ENCODE measurements at regions not wholly inside any gene's neighbourhood (a gene's known extent, or its start where the extent isn't known, plus 50 kb on each side); places are given as distances from the start of the nearest gene placed in this dataset.

GRCh38 chr1:71157715-71158114 lies 76.9 kb upstream of the ZRANB2 start:
- TF ChIP-seq ZBTB7A (IDR thresholded peaks at IDR 0.05; ENCODE audit: low read depth) (no peak), EP300 (IDR thresholded peaks at IDR 0.05; ENCODE audit: borderline replicate concordance) (no peak), TAF1 (IDR thresholded peaks at IDR 0.05; ENCODE audit: low read depth) (no peak), FOXM1 (IDR thresholded peaks at IDR 0.05; ENCODE audit: borderline replicate concordance, low read depth) (no peak), USF1 (IDR thresholded peaks at IDR 0.05) (no peak), TEAD4 (IDR thresholded peaks at IDR 0.05) (no peak)

GRCh38 chr1:71157151-71157550 lies 76.3 kb upstream of the ZRANB2 start:
- TF ChIP-seq ZBTB7A (IDR thresholded peaks at IDR 0.05; ENCODE audit: low read depth) (no peak), CREB1 (IDR thresholded peaks at IDR 0.05; ENCODE audit: low read depth) (no peak), NFIC (IDR thresholded peaks at IDR 0.05) (no peak), USF1 (IDR thresholded peaks at IDR 0.05) (no peak), TAF1 (IDR thresholded peaks at IDR 0.05; ENCODE audit: low read depth) (no peak), CEBPB (IDR thresholded peaks at IDR 0.05) (no peak), REST (IDR thresholded peaks at IDR 0.05; ENCODE audit: low read depth) (no peak), RAD21 (IDR thresholded peaks at IDR 0.05; ENCODE audit: low read depth) (no peak), MAX (IDR thresholded peaks at IDR 0.05) (no peak), EP300 (IDR thresholded peaks at IDR 0.05; ENCODE audit: borderline replicate concordance) (no peak), TEAD4 (IDR thresholded peaks at IDR 0.05) (no peak), EGR1 (IDR thresholded peaks at IDR 0.05) (no peak), YY1 (IDR thresholded peaks at IDR 0.05; ENCODE audit: low read depth) (no peak), FOXM1 (IDR thresholded peaks at IDR 0.05; ENCODE audit: borderline replicate concordance, low read depth) (no peak), TCF12 (IDR thresholded peaks at IDR 0.05; ENCODE audit: low read depth) (no peak)

DNA sequence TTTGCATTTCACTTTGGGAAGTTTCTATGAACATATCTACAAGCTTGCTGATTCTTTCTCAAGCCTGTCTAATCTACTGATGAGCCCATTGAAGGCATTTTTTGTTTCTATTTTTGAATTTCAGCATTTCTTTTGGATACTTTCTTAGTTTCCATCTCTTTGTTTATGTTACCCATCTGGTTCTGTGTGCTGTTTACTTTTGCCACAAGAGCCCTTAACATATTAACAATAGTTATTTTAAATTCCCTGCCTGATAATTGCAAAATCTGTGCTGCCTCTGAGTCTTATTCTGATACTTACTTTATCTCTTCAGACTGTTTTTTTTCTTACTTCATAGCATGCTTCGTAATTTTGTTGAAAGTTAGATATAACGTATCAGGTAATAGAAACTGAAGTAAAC lies 75.8 kb upstream of the ZRANB2 start:
- TF ChIP-seq USF1 (IDR thresholded peaks at IDR 0.05) (no peak), TEAD4 (IDR thresholded peaks at IDR 0.05) (no peak), ZBTB7A (IDR thresholded peaks at IDR 0.05; ENCODE audit: low read depth) (no peak), RAD21 (IDR thresholded peaks at IDR 0.05; ENCODE audit: low read depth) (no peak), MAX (IDR thresholded peaks at IDR 0.05) (no peak), CREB1 (IDR thresholded peaks at IDR 0.05; ENCODE audit: low read depth) (no peak), CEBPB (IDR thresholded peaks at IDR 0.05) (no peak), TCF12 (IDR thresholded peaks at IDR 0.05; ENCODE audit: low read depth) (no peak), FOXM1 (IDR thresholded peaks at IDR 0.05; ENCODE audit: borderline replicate concordance, low read depth) (no peak), EGR1 (IDR thresholded peaks at IDR 0.05) (no peak), EP300 (IDR thresholded peaks at IDR 0.05; ENCODE audit: borderline replicate concordance) (no peak), NFIC (IDR thresholded peaks at IDR 0.05) (no peak)

DNA sequence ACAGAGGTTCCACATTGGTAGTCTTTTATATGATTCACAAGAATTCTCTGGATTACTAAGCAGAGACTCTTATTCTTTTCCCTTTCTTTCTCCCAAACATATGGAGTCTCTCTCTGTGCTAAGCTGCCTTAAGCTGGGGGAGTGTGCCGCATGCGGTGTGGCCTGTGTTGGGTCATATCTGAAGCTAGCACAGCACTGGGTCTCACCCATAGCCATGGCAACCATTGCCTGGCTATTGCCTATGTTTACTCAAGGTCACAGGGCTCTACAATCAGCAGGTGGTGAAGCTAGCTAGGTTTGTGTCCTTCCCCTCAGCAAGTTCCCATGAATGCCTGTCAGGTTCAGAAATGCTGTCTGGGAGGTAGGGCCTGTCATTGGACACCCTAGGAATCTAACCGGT lies 73.6 kb upstream of the ZRANB2 start:
- TF ChIP-seq USF1 (IDR thresholded peaks at IDR 0.05) (no peak), YY1 (IDR thresholded peaks at IDR 0.05; ENCODE audit: low read depth) (no peak), ZBTB7A (IDR thresholded peaks at IDR 0.05; ENCODE audit: low read depth) (no peak), MAX (IDR thresholded peaks at IDR 0.05) (no peak), RAD21 (IDR thresholded peaks at IDR 0.05; ENCODE audit: low read depth) (no peak), FOXM1 (IDR thresholded peaks at IDR 0.05; ENCODE audit: borderline replicate concordance, low read depth) (no peak)

GRCh38 chr1:71153826-71154225 lies 73.0 kb upstream of the ZRANB2 start:
- TF ChIP-seq EP300 (IDR thresholded peaks at IDR 0.05; ENCODE audit: borderline replicate concordance) (no peak), REST (IDR thresholded peaks at IDR 0.05; ENCODE audit: low read depth) (no peak), EGR1 (IDR thresholded peaks at IDR 0.05) (no peak), TAF1 (IDR thresholded peaks at IDR 0.05; ENCODE audit: low read depth) (no peak), YY1 (IDR thresholded peaks at IDR 0.05; ENCODE audit: low read depth) (no peak), CREB1 (IDR thresholded peaks at IDR 0.05; ENCODE audit: low read depth) (no peak), ZBTB7A (IDR thresholded peaks at IDR 0.05; ENCODE audit: low read depth) (no peak), MAX (IDR thresholded peaks at IDR 0.05) (no peak), CEBPB (IDR thresholded peaks at IDR 0.05) (no peak), RAD21 (IDR thresholded peaks at IDR 0.05; ENCODE audit: low read depth) (no peak), USF1 (IDR thresholded peaks at IDR 0.05) (no peak), TEAD4 (IDR thresholded peaks at IDR 0.05) (no peak), TCF12 (IDR thresholded peaks at IDR 0.05; ENCODE audit: low read depth) (no peak), FOXM1 (IDR thresholded peaks at IDR 0.05; ENCODE audit: borderline replicate concordance, low read depth) (no peak), NFIC (IDR thresholded peaks at IDR 0.05) (no peak)
